Endothelial cell of umbilical vein (primary cell): ENCODE measurements at regions not wholly inside any gene's neighbourhood (a gene's known extent, or its start where the extent isn't known, plus 50 kb on each side); places are given as distances from the start of the nearest gene placed in this dataset.

Source experiments
- EZH2 ChIP-seq: IDR thresholded peaks from 2 replicates; pipeline ENCODE4 v1.6.1; 2012; ENCODE audit warnings: borderline replicate concordance, low read depth, mild to moderate bottlenecking, moderate library complexity, low read length, inconsistent platforms; ENCODE audit not compliant: severe bottlenecking
- FOS ChIP-seq: IDR thresholded peaks from 2 replicates; pipeline ENCODE4 v1.6.1; 2011; ENCODE audit warnings: mild to moderate bottlenecking, low read length, moderate library complexity, borderline replicate concordance; ENCODE audit not compliant: insufficient read depth
- POLR2A ChIP-seq: IDR thresholded peaks from 2 replicates; pipeline ENCODE4 v1.6.1; 2012; ENCODE audit warnings: low read depth, mild to moderate bottlenecking, control low read depth, low read length
- POLR2AphosphoS5 ChIP-seq: IDR thresholded peaks from 2 replicates; pipeline ENCODE4 v1.6.1; 2012; ENCODE audit warnings: low read depth, mild to moderate bottlenecking, control low read depth, low read length, moderate library complexity; ENCODE audit not compliant: insufficient read depth
- TF ChIP-seq, protein P1 (sequence below), 2 donors: IDR thresholded peaks; 1 replicate in 1 of 2; 2 replicates in 1 of 2; pipeline ENCODE4 v1.5.1; 2011; ENCODE audit warnings: low read length in 2 of 2, mild to moderate bottlenecking in 2 of 2, moderate library complexity in 2 of 2, control low read depth in 1 of 2, inconsistent platforms in 1 of 2, low read depth in 1 of 2; ENCODE audit not compliant: insufficient read depth in 1 of 2; ENCODE audit errors: extremely low read depth in 1 of 2
- TF ChIP-seq, protein P2 (sequence below): IDR thresholded peaks from 2 replicates; pipeline ENCODE4 v1.6.1; 2011; ENCODE audit not compliant: insufficient read depth, insufficient read length

DNA sequence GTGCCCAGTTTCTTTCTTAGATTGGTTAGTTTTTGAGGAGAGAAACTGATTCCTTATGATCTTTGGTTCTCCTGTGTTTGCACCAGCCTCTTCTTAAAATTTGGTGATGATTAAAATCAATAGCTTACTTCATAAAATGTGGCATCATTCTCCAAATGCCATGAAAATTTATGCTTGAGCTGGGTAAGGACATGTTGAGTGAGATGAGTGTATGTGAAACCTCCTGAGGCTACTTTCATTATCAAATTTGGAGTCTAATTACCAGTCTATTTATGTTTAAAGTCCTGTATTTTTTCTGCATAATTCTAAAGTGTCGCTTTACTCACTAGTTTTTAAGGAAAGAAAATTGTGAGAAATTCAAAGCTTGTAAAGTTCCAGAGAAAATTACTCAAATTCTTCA lies 102.1 kb downstream of the DIPK2A start:
- TF ChIP-seq, protein P1, sequence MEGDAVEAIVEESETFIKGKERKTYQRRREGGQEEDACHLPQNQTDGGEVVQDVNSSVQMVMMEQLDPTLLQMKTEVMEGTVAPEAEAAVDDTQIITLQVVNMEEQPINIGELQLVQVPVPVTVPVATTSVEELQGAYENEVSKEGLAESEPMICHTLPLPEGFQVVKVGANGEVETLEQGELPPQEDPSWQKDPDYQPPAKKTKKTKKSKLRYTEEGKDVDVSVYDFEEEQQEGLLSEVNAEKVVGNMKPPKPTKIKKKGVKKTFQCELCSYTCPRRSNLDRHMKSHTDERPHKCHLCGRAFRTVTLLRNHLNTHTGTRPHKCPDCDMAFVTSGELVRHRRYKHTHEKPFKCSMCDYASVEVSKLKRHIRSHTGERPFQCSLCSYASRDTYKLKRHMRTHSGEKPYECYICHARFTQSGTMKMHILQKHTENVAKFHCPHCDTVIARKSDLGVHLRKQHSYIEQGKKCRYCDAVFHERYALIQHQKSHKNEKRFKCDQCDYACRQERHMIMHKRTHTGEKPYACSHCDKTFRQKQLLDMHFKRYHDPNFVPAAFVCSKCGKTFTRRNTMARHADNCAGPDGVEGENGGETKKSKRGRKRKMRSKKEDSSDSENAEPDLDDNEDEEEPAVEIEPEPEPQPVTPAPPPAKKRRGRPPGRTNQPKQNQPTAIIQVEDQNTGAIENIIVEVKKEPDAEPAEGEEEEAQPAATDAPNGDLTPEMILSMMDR (IDR thresholded peaks at IDR 0.05; ENCODE audit: extremely low read depth in 1 of 2, insufficient read depth in 1 of 2, low read depth in 1 of 2, low read length in 2 of 2): no peak
- TF ChIP-seq EZH2: no peak
- TF ChIP-seq POLR2AphosphoS5: no peak
- TF ChIP-seq, protein P2, sequence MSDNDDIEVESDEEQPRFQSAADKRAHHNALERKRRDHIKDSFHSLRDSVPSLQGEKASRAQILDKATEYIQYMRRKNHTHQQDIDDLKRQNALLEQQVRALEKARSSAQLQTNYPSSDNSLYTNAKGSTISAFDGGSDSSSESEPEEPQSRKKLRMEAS: no peak
- TF ChIP-seq POLR2A: no peak
- TF ChIP-seq FOS: no peak
